ENCODE measurements at regions not wholly inside any gene's neighbourhood (a gene's known extent, or its start where the extent isn't known, plus 50 kb on each side); places are given as distances from the start of the nearest gene placed in this dataset.

DNA sequence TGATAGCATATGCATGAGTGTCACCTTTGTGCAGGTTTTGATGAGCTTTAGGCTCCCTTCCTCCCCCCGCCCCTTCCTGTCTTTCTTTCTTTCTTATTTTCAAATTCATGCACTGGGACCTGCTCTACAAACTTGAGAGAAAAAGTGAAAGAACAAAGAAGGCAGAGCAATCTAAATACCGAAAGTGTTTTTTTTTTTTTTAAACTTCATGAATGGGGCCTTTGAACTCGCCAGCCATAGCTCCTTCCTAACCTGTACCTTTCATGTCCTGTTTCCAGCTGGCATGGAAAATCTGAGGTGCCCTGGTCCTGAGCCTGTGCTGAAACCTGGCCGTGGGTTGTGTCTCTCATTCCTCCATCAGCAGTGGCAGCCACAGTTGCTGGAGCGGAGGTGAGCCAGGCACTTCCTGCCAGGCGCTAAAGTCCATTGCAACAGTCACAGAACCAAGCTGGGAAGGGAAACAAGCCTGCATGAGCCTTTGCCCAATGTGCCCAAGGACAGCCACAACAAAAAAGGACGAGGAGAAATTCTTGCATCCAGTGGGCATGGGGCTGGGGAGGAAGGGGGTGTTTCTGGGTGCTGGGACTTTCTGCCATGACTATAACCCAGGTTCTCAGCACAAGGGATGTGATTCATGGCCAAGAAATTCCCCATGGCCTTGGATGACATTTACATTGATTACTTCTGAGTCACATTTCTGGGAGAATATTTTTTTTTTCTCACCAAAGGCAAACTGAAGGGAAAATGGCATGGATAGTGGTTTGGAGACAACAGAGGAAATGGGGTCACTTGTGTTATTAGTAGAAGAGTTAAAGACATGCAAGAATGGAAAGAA is 102.7 kb downstream of the TMEM30B start:
- in situ Hi-C loops (cut with HindIII; ENCODE audit: low pct_unique_long_range_greater_than_20kb, low sequenced_read_pairs) = no loop called here
- peak; percentile 65 for DNase-seq (ENCODE audit: low read depth, low spot score)

DNA sequence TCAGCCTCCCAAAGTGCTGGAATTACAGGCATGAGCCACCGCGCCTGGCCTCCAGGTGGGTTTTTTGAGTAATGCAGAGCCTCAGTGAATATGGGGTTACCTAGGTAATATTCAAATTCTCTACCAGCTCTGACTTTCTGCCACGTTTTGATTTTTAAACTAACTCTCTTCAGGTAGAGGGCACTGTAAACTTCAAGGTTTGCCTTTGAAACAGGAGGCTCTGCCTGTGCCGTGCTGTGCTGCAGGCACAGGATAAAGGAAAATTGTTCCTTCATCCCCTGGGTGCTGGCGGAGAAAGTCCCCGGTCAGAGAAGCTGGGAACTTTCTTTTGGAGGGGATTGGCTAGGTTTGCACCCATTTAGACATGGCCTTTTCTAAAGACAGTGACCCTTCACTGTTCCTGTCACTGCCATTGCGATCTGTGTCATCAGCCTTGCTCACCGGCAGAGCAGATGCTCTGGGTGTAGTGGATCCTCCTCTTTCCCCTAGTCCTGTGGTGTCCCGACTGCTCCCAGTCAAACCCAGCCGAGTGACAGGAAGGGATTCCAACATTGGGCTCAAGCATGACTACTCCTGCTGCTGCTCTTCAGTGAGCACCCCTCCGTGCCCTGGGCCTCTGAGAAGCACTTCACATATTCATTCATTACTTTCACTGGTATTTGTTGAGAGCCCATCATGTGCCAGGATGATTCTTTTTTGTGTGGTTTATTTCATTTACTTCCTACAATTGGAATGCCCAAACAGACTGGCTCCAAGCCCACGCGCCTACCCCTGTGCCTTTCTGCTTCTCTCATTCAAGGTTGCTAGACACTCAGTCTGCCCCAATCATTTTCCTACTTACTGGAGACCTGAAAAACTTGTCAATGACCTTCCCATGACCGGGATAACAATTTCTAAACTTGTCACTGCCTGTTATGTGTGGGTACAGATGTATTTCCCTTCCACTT is 103.6 kb downstream of the TMEM30B start:
- DNase-seq (ENCODE audit: low read depth, low spot score) = peak; percentile 21
- in situ Hi-C loops (cut with HindIII; ENCODE audit: low pct_unique_long_range_greater_than_20kb, low sequenced_read_pairs) = no loop called here

DNA sequence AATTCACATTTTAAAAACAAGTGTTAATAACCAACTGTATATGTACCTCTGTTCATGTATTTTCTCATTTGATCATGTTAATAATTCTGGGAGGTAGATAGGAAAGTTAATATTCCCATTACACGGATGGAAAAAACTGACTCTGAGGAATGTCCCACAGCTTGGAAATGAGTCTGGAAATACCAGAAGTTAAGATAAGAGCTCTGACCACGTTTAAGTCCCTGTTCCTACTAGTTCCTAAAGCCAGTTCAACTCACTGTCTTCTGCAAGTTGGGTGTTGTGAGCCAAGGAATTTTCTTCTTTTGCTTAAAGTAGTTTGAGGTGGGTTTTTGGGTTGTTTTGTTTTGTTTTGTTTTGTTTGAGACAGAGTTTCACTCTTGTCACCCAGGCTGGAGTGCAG is 104.5 kb downstream of the TMEM30B start:
- in situ Hi-C loops (cut with HindIII; ENCODE audit: low pct_unique_long_range_greater_than_20kb, low sequenced_read_pairs) = no loop called here
- no peak for DNase-seq (ENCODE audit: low read depth, low spot score)

DNA sequence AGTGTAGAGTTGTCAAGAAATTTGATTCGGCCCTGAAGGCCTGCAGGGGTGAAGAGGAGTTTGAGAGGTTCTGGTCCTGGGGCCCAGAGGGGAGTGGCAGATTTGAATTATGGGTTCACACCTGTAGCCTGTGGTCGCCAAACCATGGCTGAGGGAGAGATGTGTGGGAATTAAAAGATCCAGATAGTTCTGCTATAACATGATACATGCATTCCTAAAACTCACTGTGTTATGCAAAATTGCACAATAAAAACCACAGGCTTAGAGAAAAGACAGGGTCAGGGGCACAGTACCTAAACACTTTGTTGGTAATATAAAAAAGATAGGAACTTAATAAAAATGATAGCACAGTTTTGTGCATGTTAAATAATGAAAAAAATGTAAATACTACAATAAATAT is 106.2 kb downstream of the TMEM30B start:
- DNase-seq (ENCODE audit: low read depth, low spot score) = no peak
- in situ Hi-C loops (cut with HindIII; ENCODE audit: low pct_unique_long_range_greater_than_20kb, low sequenced_read_pairs) = no loop called here

DNA sequence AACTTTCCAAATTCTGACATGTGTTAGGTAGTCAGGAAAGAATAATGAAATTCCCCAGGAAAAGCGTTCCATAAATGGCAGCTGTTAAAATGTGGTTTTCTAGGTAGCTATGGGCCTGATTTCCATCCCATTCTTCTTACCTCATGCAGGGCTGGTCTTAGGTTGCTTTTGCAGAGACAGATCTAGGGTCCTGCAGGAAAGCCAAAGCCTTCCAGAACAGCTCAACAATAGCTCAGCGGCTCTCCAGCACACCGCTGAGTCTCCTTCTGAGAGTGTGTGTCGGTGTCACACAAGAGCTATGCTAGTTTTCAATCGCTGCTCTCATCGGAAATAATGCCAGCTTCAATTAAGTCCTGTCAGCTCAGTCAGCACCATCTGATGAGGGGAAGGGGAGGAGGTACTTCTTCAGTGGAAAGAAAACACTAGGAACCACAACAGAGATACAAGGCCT is 106.7 kb downstream of the TMEM30B start:
- DNase-seq (ENCODE audit: low read depth, low spot score) = no peak
- in situ Hi-C loops (cut with HindIII; ENCODE audit: low pct_unique_long_range_greater_than_20kb, low sequenced_read_pairs) = no loop called here

DNA sequence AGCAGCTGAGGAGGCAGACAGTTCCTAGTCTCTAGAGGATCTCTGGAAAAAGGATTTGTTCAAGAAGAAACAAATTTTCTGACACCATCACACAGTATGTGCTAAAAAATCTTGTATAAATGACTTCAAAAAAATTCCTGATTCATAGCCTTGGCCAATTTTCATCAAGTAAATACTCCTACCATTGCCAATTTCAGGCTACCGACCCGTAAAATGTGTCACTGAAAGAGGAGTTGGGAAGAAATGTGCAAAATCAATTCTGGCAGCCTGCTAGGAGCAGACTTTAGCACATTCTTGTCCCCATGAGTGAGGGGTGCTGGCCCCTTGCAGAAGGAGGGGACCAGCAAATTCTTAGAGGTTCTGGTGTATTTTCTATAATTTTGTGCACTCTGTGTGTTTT is 109.4 kb downstream of the TMEM30B start:
- in situ Hi-C loops (cut with HindIII; ENCODE audit: low pct_unique_long_range_greater_than_20kb, low sequenced_read_pairs) = no loop called here

DNA sequence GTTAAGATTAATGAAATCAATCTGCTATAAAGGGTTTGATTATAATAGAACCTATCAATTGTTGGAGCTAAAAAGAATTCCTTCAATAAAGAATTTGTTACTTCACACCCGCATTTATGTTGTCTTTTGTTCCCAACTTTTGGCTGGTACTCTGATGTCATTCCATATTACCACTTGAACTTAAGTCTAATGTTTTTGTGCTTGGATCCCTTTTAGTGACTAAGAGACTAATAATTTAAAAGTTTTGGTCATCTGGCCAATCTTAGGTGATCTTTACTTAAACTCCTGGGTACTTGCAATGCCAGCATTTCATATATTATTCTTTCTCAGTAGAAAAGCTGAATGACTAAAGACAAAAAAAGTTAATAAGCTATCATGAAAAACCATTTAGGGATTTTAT is 113.0 kb downstream of the TMEM30B start:
- in situ Hi-C loops (cut with HindIII; ENCODE audit: low pct_unique_long_range_greater_than_20kb, low sequenced_read_pairs) = no loop called here
- DNase-seq (ENCODE audit: low read depth, low spot score) = no peak

More for the DNA sequence above, 109.4 kb downstream of the TMEM30B start:
- DNase-seq (ENCODE audit: low read depth, low spot score) = no peak

GRCh38 chr14:61167642-61168041 is 113.5 kb downstream of the TMEM30B start:
- no peak for DNase-seq (ENCODE audit: low read depth, low spot score)
- in situ Hi-C loops (cut with HindIII; ENCODE audit: low pct_unique_long_range_greater_than_20kb, low sequenced_read_pairs) = no loop called here

- DNase-seq (ENCODE audit: low read depth, low spot score) = no peak
- in situ Hi-C loops (cut with HindIII; ENCODE audit: low pct_unique_long_range_greater_than_20kb, low sequenced_read_pairs) = no loop called here
These were observed 120.3 kb downstream of the TMEM30B start for GRCh38 chr14:61160798-61161197.

DNA sequence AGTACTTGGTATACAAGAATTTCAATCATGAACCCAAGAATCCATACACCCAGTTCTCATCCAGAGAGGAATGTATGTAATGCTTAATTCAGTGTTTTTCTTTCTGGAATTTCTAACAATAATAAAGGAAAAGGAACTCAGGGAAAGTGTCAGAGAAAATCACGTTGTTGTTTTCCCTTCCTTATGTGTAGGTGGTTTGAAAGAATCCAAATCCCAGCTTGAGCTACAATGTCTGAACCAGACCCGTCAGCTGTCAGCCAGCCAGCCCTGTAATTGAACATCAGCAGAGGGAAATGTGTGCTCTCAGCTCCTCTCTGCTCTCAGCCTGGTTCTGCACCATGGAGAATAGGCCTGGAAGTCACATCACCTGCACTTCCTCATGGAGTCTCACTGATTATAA is 126.5 kb downstream of the TMEM30B start:
- DNase-seq (ENCODE audit: low read depth, low spot score) = no peak
- in situ Hi-C loops (cut with HindIII; ENCODE audit: low pct_unique_long_range_greater_than_20kb, low sequenced_read_pairs) = no loop called here

DNA sequence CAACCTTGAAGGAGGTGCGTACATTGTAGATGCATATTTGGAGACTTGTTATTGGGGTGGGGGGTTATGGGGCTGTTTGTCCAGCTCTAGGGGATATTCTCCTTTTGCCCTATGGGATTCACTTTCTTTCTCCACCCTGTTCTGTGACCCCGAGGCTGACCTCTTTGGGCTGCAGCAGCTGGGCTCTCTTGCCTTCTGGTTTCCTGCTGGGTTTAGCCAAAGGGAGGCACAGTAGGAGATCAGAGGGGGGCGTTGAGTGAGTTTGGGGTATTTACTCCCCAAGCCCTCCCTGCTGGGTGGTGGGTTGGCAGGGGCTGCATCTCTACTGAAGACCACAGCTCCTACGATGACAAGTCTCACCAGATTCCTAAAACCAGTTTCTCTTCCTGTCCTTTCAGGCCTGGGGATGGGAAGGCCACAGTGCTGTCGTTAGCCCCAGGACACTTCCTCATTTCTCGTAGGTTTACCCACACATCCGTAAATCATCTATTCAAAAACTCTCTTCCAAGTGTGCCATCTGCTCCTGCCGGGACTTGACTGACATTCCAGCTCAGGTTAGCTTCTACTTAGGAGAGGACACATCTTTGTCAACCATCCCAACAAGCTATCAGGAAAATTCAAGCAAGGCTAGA is 127.1 kb downstream of the TMEM30B start:
- in situ Hi-C loops (cut with HindIII; ENCODE audit: low pct_unique_long_range_greater_than_20kb, low sequenced_read_pairs) = no loop called here
- no peak for DNase-seq (ENCODE audit: low read depth, low spot score)

GRCh38 chr14:61153431-61153830 is 127.7 kb downstream of the TMEM30B start:
- in situ Hi-C loops (cut with HindIII; ENCODE audit: low pct_unique_long_range_greater_than_20kb, low sequenced_read_pairs) = no loop called here
- no peak for DNase-seq (ENCODE audit: low read depth, low spot score)

DNA sequence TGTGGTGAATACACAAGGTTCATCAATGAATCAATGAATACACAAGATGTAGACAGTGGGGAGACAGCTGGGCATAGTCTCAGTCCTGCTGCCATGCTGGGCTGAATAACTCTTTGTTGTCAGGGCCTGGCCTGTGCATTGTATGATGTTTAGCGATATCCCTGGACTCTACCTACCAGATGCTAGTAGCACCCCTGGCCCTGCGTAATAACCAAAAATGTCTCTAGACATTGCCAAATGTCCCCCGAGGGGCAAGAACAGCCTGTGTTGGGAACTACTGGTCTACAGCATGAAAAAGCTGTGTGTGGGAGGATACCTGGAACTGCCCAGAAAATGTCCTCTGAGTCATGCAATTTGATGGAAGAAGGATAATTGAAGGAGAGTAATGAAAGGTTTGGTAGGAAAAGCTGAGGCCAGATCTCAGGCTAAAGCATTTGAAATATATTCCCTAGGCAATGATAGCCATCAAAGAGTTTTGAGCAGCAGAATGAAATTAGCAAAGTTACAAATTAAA is 128.2 kb downstream of the TMEM30B start:
- in situ Hi-C loops (cut with HindIII; ENCODE audit: low pct_unique_long_range_greater_than_20kb, low sequenced_read_pairs) = no loop called here
- peak; percentile 82 for DNase-seq (ENCODE audit: low read depth, low spot score)

DNA sequence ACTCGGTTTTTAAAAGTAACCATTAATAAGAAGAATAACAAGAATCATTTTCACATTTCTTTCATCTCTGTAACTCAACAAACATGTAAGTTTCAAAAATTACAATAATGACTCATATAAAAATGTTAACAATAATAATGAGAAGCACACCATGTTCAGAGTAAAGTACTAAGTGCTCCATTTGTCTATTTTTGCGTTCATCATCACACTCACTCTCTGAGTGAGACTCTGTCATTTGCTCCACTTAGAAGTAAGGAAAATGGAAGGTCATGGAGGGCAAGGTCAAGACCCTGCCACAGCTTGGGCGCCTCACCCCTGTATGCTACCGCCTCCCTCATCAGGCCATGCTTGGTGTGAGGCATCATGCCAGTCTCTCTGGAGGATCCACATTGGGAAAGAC is 129.9 kb downstream of the TMEM30B start:
- DNase-seq (ENCODE audit: low read depth, low spot score) = no peak
- in situ Hi-C loops (cut with HindIII; ENCODE audit: low pct_unique_long_range_greater_than_20kb, low sequenced_read_pairs) = no loop called here

DNA sequence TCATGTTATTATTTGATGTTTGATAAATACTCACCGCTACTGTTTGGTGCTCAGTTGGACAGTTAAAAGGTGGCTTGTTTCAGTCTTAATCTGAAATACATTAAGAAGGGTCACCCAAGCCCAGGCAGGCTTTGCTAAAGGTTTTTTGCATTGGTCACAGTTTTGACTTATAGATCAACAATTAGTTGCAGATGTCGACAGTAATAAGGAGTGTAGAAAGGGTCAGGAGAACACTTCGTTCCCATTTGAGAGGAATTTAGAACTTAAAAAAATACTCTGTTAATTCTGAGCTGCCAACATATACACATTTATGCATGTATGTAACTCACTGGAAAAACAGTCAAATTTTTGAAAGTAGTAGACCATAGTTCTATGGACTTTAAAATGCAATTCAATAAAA is 130.3 kb downstream of the TMEM30B start:
- no peak for DNase-seq (ENCODE audit: low read depth, low spot score)
- in situ Hi-C loops (cut with HindIII; ENCODE audit: low pct_unique_long_range_greater_than_20kb, low sequenced_read_pairs) = no loop called here

DNA sequence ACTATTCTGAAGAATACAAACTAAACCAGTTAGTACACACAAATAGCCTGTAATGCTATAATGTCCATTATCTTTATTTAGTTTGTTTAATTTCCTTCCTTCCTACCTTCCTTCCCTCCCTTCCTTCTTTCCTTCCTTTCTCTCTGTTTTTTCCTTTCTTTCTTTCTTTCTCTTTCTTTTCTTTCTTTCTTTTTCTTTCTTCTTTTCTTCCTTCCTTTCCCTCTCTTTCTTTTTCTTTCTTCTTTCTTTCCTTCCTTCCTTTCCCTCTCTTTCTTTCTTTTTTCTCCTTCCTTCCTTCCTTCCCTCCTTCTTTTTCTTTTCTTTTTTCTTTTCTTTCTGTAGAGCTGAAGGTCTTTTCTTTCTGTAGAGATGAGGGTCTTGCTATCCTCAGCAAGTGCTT is 131.2 kb downstream of the TMEM30B start:
- in situ Hi-C loops (cut with HindIII; ENCODE audit: low pct_unique_long_range_greater_than_20kb, low sequenced_read_pairs) = no loop called here
- DNase-seq (ENCODE audit: low read depth, low spot score) = no peak

DNA sequence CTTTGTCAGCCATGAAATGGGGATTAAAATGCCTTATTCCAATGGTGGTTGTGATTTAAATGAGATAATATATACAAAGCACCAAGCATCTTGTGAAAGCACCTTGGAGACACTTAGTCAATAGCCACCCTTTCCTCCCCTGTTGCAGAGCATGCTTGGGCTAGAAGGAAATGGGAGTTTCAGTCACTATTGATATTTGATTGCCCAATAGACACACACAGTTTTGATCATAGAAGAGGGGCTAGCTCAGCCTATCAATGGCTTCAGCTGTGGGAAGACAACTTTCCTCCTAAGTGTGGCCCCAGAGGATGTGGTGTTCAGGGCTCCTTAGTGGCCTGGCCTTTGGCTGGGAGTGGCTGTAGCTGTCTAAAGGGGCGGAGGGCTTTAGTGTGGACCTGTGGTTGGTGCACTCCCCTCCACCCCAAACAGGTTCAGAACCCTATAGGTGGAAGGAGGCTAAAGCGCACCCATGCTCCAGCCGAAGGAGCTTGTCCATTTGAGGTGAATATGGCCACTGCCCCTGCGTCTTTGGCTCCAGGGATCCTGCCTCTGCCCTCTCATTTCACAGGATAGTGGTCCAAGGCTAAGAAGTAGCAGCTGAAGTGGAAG is 132.3 kb downstream of the TMEM30B start:
- in situ Hi-C loops (cut with HindIII; ENCODE audit: low pct_unique_long_range_greater_than_20kb, low sequenced_read_pairs) = no loop called here
- no peak for DNase-seq (ENCODE audit: low read depth, low spot score)
